HG03175 (cell line): ENCODE measurements at regions not wholly inside any gene's neighbourhood (a gene's known extent, or its start where the extent isn't known, plus 50 kb on each side); places are given as distances from the start of the nearest gene placed in this dataset.
"Not testable (repeated sequence)": the region's sequence is repeated elsewhere in the genome, so short reads cannot be mapped to it uniquely, and the experiment has no call there.

Experiments
- ATAC-seq: cut with Tn5 transposase; IDR thresholded peaks from one replicate; pipeline ENCODE4 v1.9.1; 2021; ENCODE audit warnings: mild to moderate bottlenecking, moderate library complexity; ENCODE audit not compliant: unreplicated experiment

GRCh38 chr7:65069476-65069875 lies 63.0 kb upstream of the ERV3-1 start:
- ATAC-seq: not testable (repeated sequence)

GRCh38 chr7:65062566-65062965 lies 56.1 kb upstream of the ERV3-1 start:
- ATAC-seq: not testable (repeated sequence)

DNA sequence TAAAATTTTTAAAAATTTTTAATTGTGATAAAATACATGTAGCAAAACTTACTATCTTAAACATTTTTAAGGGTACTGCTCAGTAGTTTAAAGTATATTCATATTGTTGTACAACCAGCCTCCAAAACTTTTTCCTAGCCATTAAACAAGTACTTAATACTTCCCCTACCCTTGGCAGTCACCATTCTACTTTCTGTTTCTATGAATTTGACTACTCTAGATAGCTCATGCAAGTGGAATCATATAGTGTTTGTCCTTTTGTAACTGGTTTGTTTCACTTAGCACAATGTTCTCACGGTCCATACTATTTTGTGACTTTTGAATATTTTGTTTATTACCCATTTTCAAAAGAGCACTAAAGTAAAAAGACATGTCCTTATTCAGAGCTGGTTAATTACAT lies 52.8 kb upstream of the ERV3-1 start:
- not testable (repeated sequence) for ATAC-seq
